ENCODE measurements at regions not wholly inside any gene's neighbourhood (a gene's known extent, or its start where the extent isn't known, plus 50 kb on each side); places are given as distances from the start of the nearest gene placed in this dataset.

DNA sequence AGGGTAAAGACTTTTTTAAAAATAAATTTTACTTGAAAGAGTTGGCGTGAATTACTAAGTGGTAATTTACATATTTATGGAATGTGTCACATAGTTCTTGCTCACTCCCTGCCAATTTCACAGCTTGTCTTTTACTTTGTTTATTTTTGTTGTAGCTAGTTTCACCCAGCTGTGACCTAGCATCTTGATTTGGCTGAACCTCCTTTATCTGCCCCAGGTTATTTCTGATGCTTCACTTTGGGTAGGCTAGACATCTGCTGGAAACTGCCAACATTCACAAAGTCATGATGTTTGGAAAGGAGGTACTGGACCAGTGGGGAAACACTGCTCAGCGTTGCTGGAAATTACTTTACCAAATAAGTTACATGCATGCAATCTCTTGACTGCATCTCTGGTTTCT, 1676.0 kb upstream of the RAG2 start:
- Histone ChIP-seq H3K27ac (ENCODE audit: low read depth, low read length) (no peak overlapping the region), H3K36me3 (ENCODE audit: insufficient read depth, low read length) (no peaks in the 10 kb centered on the region), H2AFZ (ENCODE audit: low read length, unreplicated experiment) (no peak overlapping the region), H3K79me2 (ENCODE audit: control insufficient read depth, insufficient read depth, low read length, unreplicated experiment) (no peaks in the 10 kb centered on the region), H3K4me3 (ENCODE audit: low read depth, low read length) (no peak overlapping the region), H3K4me1 (ENCODE audit: control insufficient read depth, insufficient read depth, low read length, unreplicated experiment) (peaks cover 5% of the 10 kb centered on the region), H3K27me3 (ENCODE audit: insufficient read depth, low read length) (no peaks in the 10 kb centered on the region)

DNA sequence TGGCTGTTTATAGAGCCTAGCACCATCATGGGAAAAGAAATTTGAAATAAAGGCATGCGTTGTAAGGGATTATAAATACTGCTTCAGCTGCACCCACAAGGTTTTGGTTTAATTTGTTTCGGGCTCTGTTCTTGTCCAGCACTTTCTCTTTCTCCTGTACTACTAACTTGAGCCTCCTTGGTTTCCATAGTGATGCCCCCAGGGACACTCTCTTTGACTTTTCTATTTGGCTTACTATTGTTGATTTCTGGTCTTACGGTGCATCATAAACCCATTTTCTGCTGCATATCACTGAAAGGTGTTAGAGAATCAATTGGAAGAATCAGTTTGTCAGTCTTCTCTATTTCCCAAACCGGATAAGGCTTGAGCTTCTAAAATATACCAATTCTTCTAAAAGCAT, 1674.3 kb upstream of the RAG2 start:
- Histone ChIP-seq H2AFZ (ENCODE audit: low read length, unreplicated experiment) (no peak overlapping the region), H3K36me3 (ENCODE audit: insufficient read depth, low read length) (no peaks in the 10 kb centered on the region), H3K27me3 (ENCODE audit: insufficient read depth, low read length) (no peaks in the 10 kb centered on the region), H3K4me3 (ENCODE audit: low read depth, low read length) (no peak overlapping the region), H3K79me2 (ENCODE audit: control insufficient read depth, insufficient read depth, low read length, unreplicated experiment) (no peaks in the 10 kb centered on the region), H3K27ac (ENCODE audit: low read depth, low read length) (no peak overlapping the region), H3K4me1 (ENCODE audit: control insufficient read depth, insufficient read depth, low read length, unreplicated experiment) (peaks cover 5% of the 10 kb centered on the region)

DNA sequence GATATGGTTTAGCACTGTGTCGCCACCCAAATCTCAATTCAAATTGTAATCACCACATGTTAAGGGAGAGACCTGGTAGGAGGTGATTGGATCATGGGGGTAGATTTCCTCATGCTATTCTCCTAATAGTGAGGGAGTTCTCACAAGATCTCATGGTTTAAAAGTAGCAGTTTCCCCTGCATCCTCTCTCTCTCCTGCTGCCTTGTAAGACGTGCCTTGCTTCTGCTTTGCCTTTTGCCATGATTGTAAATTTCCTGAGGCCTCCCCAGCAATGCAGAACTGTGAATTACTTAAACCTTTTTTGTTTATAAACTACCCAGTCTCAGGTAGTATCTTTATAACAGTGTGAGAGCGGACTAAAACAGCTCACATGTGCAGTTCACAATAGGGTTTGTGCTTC, 1668.7 kb upstream of the RAG2 start:
- Histone ChIP-seq H2AFZ (ENCODE audit: low read length, unreplicated experiment) (no peak overlapping the region), H3K79me2 (ENCODE audit: control insufficient read depth, insufficient read depth, low read length, unreplicated experiment) (no peaks in the 10 kb centered on the region), H3K27ac (ENCODE audit: low read depth, low read length) (no peak overlapping the region), H3K4me1 (ENCODE audit: control insufficient read depth, insufficient read depth, low read length, unreplicated experiment) (no peaks in the 10 kb centered on the region), H3K4me3 (ENCODE audit: low read depth, low read length) (no peak overlapping the region), H3K27me3 (ENCODE audit: insufficient read depth, low read length) (no peaks in the 10 kb centered on the region), H3K36me3 (ENCODE audit: insufficient read depth, low read length) (no peaks in the 10 kb centered on the region)

DNA sequence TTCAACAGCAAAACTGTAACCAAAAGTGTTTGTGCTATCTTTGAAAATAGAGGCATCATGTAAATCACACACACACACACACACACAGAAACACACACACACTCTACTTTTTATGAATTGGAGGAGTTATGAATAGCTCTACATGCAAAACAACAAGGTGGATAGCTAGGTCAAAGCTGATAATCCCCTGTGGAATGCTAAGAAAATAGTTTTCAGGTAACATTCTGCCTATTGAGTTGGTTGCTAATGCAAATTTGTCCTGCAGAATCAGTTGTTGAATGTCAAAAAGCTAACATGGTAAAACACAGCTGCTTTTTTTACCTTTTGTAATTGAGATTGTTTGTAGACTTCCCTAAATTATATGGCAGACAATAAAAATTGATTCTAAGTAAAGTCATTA, 1658.4 kb upstream of the RAG2 start:
- Histone ChIP-seq H2AFZ (ENCODE audit: low read length, unreplicated experiment) (no peak overlapping the region), H3K27me3 (ENCODE audit: insufficient read depth, low read length) (no peaks in the 10 kb centered on the region), H3K36me3 (ENCODE audit: insufficient read depth, low read length) (no peaks in the 10 kb centered on the region), H3K79me2 (ENCODE audit: control insufficient read depth, insufficient read depth, low read length, unreplicated experiment) (no peaks in the 10 kb centered on the region), H3K27ac (ENCODE audit: low read depth, low read length) (no peak overlapping the region), H3K4me1 (ENCODE audit: control insufficient read depth, insufficient read depth, low read length, unreplicated experiment) (no peaks in the 10 kb centered on the region), H3K4me3 (ENCODE audit: low read depth, low read length) (no peak overlapping the region)

DNA sequence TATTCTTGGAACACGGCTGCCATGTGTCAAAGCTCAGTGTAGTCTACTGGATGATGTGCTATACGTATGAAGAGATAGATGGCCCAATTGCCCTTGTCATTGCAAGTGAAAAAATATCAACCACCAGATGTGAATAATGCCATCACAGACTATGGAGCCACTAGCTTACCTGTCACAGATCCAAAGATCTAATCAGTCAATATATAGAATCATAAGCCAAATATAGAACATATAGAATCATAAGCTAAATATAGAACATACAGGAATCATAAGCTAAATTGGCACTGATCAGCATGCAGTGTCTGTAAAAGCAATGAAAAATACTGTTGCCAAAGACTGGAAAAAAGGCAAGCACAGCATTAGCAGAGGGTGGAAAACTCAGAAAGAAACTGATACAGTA, 1656.9 kb upstream of the RAG2 start:
- H3K79me2 ChIP-seq (ENCODE audit: control insufficient read depth, insufficient read depth, low read length, unreplicated experiment): no peaks in the 10 kb centered on the region
- H3K27ac ChIP-seq (ENCODE audit: low read depth, low read length): no peak overlapping the region
- H3K4me1 ChIP-seq (ENCODE audit: control insufficient read depth, insufficient read depth, low read length, unreplicated experiment): no peaks in the 10 kb centered on the region
- H3K4me3 ChIP-seq (ENCODE audit: low read depth, low read length): no peak overlapping the region
- H3K36me3 ChIP-seq (ENCODE audit: insufficient read depth, low read length): no peaks in the 10 kb centered on the region
- H2AFZ ChIP-seq (ENCODE audit: low read length, unreplicated experiment): no peak overlapping the region
- H3K27me3 ChIP-seq (ENCODE audit: insufficient read depth, low read length): no peaks in the 10 kb centered on the region

DNA sequence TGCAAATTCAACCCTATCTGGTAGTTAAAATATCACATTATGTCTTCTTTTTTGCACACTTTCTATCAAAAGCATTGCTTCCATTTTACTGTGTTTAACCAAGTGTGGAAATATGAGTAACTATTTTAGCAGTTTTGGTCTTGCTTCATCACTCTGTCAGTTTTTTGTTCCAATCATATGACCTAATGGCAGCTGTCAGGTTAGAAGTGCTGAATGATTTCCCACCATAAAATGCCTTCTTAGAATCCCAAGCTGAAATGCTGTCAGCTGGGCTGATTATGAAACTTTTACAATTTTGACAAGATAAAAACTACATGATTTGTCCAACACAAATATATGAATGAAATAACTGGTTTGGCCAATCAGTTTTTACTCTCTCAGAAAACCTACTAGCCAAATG, 1654.6 kb upstream of the RAG2 start:
- Histone ChIP-seq H3K79me2 (ENCODE audit: control insufficient read depth, insufficient read depth, low read length, unreplicated experiment) (no peaks in the 10 kb centered on the region), H3K27ac (ENCODE audit: low read depth, low read length) (no peak overlapping the region), H3K4me1 (ENCODE audit: control insufficient read depth, insufficient read depth, low read length, unreplicated experiment) (no peaks in the 10 kb centered on the region), H3K27me3 (ENCODE audit: insufficient read depth, low read length) (no peaks in the 10 kb centered on the region), H2AFZ (ENCODE audit: low read length, unreplicated experiment) (no peak overlapping the region), H3K36me3 (ENCODE audit: insufficient read depth, low read length) (no peaks in the 10 kb centered on the region), H3K4me3 (ENCODE audit: low read depth, low read length) (no peak overlapping the region)

DNA sequence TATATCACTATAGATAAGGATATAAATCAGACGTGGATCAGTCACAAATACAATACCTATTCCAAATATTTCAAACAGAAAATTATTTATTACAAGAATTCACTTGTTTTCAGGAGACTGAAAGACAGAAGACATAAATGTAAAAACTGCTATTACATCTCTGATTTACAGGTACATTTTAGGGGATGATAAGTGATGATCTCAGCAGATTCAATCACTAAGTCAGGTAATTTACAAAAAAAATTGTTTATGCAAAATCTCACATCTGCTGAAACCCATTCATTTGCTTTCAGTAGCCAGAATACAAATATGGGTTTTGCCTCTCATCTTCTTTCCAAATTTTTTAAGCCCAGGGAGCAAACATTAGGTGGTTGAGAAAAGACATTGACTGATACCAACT, 1648.4 kb upstream of the RAG2 start:
- Histone ChIP-seq H3K4me1 (ENCODE audit: control insufficient read depth, insufficient read depth, low read length, unreplicated experiment) (no peaks in the 10 kb centered on the region), H3K27ac (ENCODE audit: low read depth, low read length) (no peak overlapping the region), H2AFZ (ENCODE audit: low read length, unreplicated experiment) (no peak overlapping the region), H3K4me3 (ENCODE audit: low read depth, low read length) (no peak overlapping the region), H3K36me3 (ENCODE audit: insufficient read depth, low read length) (no peaks in the 10 kb centered on the region), H3K79me2 (ENCODE audit: control insufficient read depth, insufficient read depth, low read length, unreplicated experiment) (no peaks in the 10 kb centered on the region), H3K27me3 (ENCODE audit: insufficient read depth, low read length) (no peaks in the 10 kb centered on the region)

DNA sequence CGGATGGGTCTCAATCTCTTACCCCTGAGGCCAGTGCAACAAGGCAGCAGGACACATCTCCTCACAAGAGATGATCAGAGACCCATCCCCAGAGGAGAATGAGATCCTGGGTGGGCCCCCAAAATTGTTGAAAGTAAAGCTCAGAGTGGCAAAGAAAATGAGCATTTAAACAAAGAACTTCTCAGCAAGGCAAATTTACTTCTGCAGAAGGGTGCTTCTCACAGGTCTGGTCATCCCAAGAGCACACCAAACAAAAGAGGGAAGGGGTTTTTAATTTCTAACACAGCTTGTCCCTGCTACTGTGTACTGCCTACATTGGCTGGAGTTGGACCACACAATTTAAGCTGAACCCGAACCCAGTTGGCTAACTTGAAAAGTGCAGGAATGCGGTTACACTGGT, 1628.6 kb upstream of the RAG2 start:
- no peaks in the 10 kb centered on the region for H3K36me3 ChIP-seq (ENCODE audit: insufficient read depth, low read length)
- H3K4me3 ChIP-seq (ENCODE audit: low read depth, low read length): no peak overlapping the region
- H3K27ac ChIP-seq (ENCODE audit: low read depth, low read length): no peak overlapping the region
- no peak overlapping the region for H2AFZ ChIP-seq (ENCODE audit: low read length, unreplicated experiment)
- H3K27me3 ChIP-seq (ENCODE audit: insufficient read depth, low read length): no peaks in the 10 kb centered on the region
- H3K79me2 ChIP-seq (ENCODE audit: control insufficient read depth, insufficient read depth, low read length, unreplicated experiment): no peaks in the 10 kb centered on the region
- H3K4me1 ChIP-seq (ENCODE audit: control insufficient read depth, insufficient read depth, low read length, unreplicated experiment): no peaks in the 10 kb centered on the region

DNA sequence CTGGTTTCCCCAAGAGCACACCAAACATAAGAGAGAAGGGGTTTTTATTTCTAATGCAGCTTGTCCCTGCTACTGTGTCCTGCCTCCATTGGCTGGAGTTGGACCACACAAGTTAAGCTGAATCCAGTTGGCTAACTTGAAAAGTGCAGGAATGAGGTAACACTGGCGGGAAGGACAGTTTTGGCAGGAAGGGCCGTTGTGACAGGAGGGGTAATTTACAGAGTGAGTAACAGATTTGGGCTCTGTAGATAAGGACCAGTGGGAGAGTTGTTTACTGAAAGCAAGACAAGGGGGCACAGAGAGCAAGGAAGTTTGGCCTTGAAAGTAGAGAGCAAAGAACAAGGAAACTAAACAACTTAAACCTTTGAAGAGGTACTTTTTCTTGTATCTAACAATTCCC, 1623.3 kb upstream of the RAG2 start:
- Histone ChIP-seq H3K4me1 (ENCODE audit: control insufficient read depth, insufficient read depth, low read length, unreplicated experiment) (no peaks in the 10 kb centered on the region), H3K4me3 (ENCODE audit: low read depth, low read length) (no peak overlapping the region), H3K79me2 (ENCODE audit: control insufficient read depth, insufficient read depth, low read length, unreplicated experiment) (no peaks in the 10 kb centered on the region), H3K27ac (ENCODE audit: low read depth, low read length) (no peak overlapping the region), H3K36me3 (ENCODE audit: insufficient read depth, low read length) (no peaks in the 10 kb centered on the region), H2AFZ (ENCODE audit: low read length, unreplicated experiment) (no peak overlapping the region), H3K27me3 (ENCODE audit: insufficient read depth, low read length) (no peaks in the 10 kb centered on the region)

DNA sequence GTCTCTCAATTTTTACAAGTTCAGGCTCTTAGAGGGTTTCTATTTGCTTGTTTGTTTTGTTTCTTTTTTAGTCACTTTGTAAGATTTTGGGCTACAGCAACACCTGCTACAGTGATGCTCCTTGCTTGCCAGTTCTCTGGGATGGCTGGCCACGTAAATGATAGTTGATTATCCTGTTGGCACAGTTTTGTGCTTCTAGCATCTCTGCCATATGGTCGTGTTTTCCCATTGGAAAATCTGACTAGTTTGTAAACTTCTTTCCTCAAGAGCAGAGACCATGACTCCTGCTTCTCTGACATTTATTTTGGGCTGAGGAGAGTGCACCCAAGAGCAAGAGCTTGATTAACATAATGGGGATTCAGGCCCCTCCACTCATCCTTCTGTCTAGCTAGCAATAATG, 1621.6 kb upstream of the RAG2 start:
- Histone ChIP-seq H3K27me3 (ENCODE audit: insufficient read depth, low read length) (no peaks in the 10 kb centered on the region), H2AFZ (ENCODE audit: low read length, unreplicated experiment) (no peak overlapping the region), H3K79me2 (ENCODE audit: control insufficient read depth, insufficient read depth, low read length, unreplicated experiment) (no peaks in the 10 kb centered on the region), H3K4me1 (ENCODE audit: control insufficient read depth, insufficient read depth, low read length, unreplicated experiment) (no peaks in the 10 kb centered on the region), H3K36me3 (ENCODE audit: insufficient read depth, low read length) (no peaks in the 10 kb centered on the region), H3K27ac (ENCODE audit: low read depth, low read length) (no peak overlapping the region), H3K4me3 (ENCODE audit: low read depth, low read length) (no peak overlapping the region)

DNA sequence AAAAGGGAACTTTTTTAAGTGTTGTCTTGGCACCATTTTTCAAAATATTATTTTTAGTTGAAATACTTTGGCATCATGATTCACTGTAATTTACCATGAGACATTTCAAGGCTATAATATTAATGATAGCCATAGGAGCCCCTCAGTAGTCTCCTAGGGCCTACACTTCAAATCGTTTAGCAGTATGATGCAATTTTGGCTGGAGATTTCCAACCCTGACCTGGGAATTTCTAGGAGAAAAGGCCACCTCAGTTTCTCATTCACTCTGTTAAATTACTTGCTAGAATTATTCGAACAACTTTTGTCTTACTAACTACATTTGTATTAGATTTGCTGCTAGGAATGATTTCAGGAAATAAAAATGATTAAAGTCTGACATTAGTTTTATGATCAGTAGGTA, 1610.9 kb upstream of the RAG2 start:
- Histone ChIP-seq H3K4me1 (ENCODE audit: control insufficient read depth, insufficient read depth, low read length, unreplicated experiment) (no peaks in the 10 kb centered on the region), H3K4me3 (ENCODE audit: low read depth, low read length) (no peak overlapping the region), H3K27ac (ENCODE audit: low read depth, low read length) (no peak overlapping the region), H3K36me3 (ENCODE audit: insufficient read depth, low read length) (no peaks in the 10 kb centered on the region), H2AFZ (ENCODE audit: low read length, unreplicated experiment) (no peak overlapping the region), H3K79me2 (ENCODE audit: control insufficient read depth, insufficient read depth, low read length, unreplicated experiment) (no peaks in the 10 kb centered on the region), H3K27me3 (ENCODE audit: insufficient read depth, low read length) (no peaks in the 10 kb centered on the region)

DNA sequence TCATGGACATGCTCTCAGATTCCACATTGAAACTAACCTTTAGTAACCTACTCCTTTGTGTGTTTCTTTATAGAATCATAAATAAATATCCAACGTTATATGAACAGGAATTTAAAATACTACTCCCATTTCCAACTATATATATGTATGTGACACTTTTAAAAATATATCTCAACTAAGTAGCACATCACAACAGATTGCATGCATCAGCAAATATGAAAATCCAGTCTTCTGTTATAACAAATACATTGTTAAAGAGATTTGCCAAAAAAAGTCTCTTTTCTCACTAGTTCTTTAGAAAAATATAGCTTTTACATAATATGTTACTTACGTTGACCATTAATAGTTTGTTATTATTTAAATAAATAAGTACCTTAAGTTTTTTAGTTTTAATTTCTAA, 1608.6 kb upstream of the RAG2 start:
- Histone ChIP-seq H3K4me1 (ENCODE audit: control insufficient read depth, insufficient read depth, low read length, unreplicated experiment) (no peaks in the 10 kb centered on the region), H2AFZ (ENCODE audit: low read length, unreplicated experiment) (no peak overlapping the region), H3K27me3 (ENCODE audit: insufficient read depth, low read length) (no peaks in the 10 kb centered on the region), H3K27ac (ENCODE audit: low read depth, low read length) (no peak overlapping the region), H3K4me3 (ENCODE audit: low read depth, low read length) (no peak overlapping the region), H3K79me2 (ENCODE audit: control insufficient read depth, insufficient read depth, low read length, unreplicated experiment) (no peaks in the 10 kb centered on the region), H3K36me3 (ENCODE audit: insufficient read depth, low read length) (no peaks in the 10 kb centered on the region)
